K562 (cell line): ENCODE measurements at regions not wholly inside any gene's neighbourhood (a gene's known extent, or its start where the extent isn't known, plus 50 kb on each side); places are given as distances from the start of the nearest gene placed in this dataset.

Source experiments
- ATAC-seq: fragments of 200-7000 bp; cut with Tn5 transposase; 3 replicates; pipeline ENCODE4 v1.9.1; 2020; ENCODE audit warnings: moderate library complexity
- BruUV-seq: library from RNA; stranded (reverse); fragments of 400-500 nt; replicated peaks from 2 replicates; lab custom pipeline; 2021; lab: Mats Ljungman, UMichigan
- CTCF ChIA-PET: fragments of 300-600 bp; formaldehyde crosslinking; extraction: SDS; loops from one replicate; lab custom pipeline; 2021; ENCODE audit warnings: low intra/inter-chr PET ratio; lab: Yijun Ruan, JAX
- POLR2A ChIA-PET: fragments of 300-600, 350-650 bp; sonication (Branson Sonifier 250); formaldehyde crosslinking; extraction: SDS; loops from one replicate; lab custom pipeline; 2021; ENCODE audit warnings: antibody characterized with exemption, inconsistent platforms; lab: Yijun Ruan, JAX
- DNase-seq, 4 experiments: peaks; one replicate each; pipeline versions ENCODE4 v3.0.0 to v3.0.0-alpha.2; 2011 to 2018; ENCODE audit warnings: low spot score in 3 of 4, mixed read lengths in 3 of 4; ENCODE audit errors: extremely low read depth in 1 of 4
- FAIRE-seq: peaks from 2 replicates; lab custom pipeline; 2011; peaks lifted over from hg19 to GRCh38; lab: Jason Lieb, UNC
- H2AFZ ChIP-seq: 2 replicates; pipeline ENCODE4 v1.6.0; 2011; ENCODE audit warnings: low read depth, low read length, control low read depth, inconsistent platforms
- H3K27ac ChIP-seq: fragments of 200-600 bp; 3 replicates; pipeline ENCODE4 v1.8.0; 2011; ENCODE audit warnings: low read depth, mild to moderate bottlenecking, control low read depth, inconsistent platforms, low read length, moderate library complexity, mixed read lengths; ENCODE audit errors: extremely low read depth
- H3K27me3 ChIP-seq, 2 experiments: fragments of 300-600 bp in 1 of 2; 2 replicates in 1 of 2; 3 replicates in 1 of 2; pipeline versions ENCODE4 v1.6.0 to v1.8.0; 2011; ENCODE audit warnings: inconsistent platforms in 2 of 2, low read length in 2 of 2, mild to moderate bottlenecking in 1 of 2, mixed read lengths in 1 of 2, moderate library complexity in 1 of 2; ENCODE audit not compliant: control insufficient read depth in 2 of 2, insufficient read depth in 2 of 2
- H3K36me3 ChIP-seq: fragments of 300-600 bp; 3 replicates; pipeline ENCODE4 v1.8.0; 2011; ENCODE audit warnings: mild to moderate bottlenecking, low read length, inconsistent platforms; ENCODE audit not compliant: control insufficient read depth, insufficient read depth
- H3K4me1 ChIP-seq, 2 experiments: fragments of 200-600 bp in 1 of 2; replicated peaks in 1 of 2; 2 replicates in 1 of 2; 3 replicates in 1 of 2; pipeline versions ENCODE4 v1.5.1 to v1.8.0; 2011; ENCODE audit warnings: inconsistent platforms in 2 of 2, low read length in 2 of 2, mild to moderate bottlenecking in 1 of 2, mixed read lengths in 1 of 2, moderate library complexity in 1 of 2; ENCODE audit not compliant: control insufficient read depth in 2 of 2, insufficient read depth in 2 of 2
- H3K4me2 ChIP-seq: 2 replicates; pipeline ENCODE4 v1.6.1; 2011; ENCODE audit warnings: low read length, control low read depth, inconsistent platforms, mixed read lengths; ENCODE audit not compliant: insufficient read depth
- H3K4me3 ChIP-seq: fragments of 200-600 bp; sonication (generic), shearing (Covaris generic); 2 replicates; pipeline ENCODE4 v1.5.1; 2016; ENCODE audit warnings: control low read depth, inconsistent platforms
- H3K79me2 ChIP-seq: fragments of 200-600 bp; 3 replicates; pipeline ENCODE4 v1.8.0; 2011; ENCODE audit warnings: low read length, inconsistent platforms; ENCODE audit not compliant: control insufficient read depth, insufficient read depth
- H3K9ac ChIP-seq, 2 experiments: 2 replicates each; pipeline versions ENCODE4 v1.6.0 to v1.6.1; 2011; ENCODE audit warnings: low read depth in 2 of 2, low read length in 2 of 2, control low read depth in 1 of 2, inconsistent platforms in 1 of 2, mild to moderate bottlenecking in 1 of 2, mixed read lengths in 1 of 2; ENCODE audit not compliant: insufficient read depth in 1 of 2
- H3K9me1 ChIP-seq: one replicate; pipeline ENCODE4 v1.6.0; 2011; ENCODE audit warnings: inconsistent platforms, mild to moderate bottlenecking, low read length, moderate library complexity; ENCODE audit not compliant: control insufficient read depth, insufficient read depth
- H3K9me3 ChIP-seq: replicated peaks from 2 replicates; pipeline ENCODE4 v1.5.1; 2011; ENCODE audit warnings: low read depth, low read length, inconsistent platforms; ENCODE audit not compliant: control insufficient read depth, insufficient read depth
- H4K20me1 ChIP-seq: replicated peaks from 2 replicates; pipeline ENCODE4 v1.6.1; 2011; ENCODE audit warnings: low read length, inconsistent platforms, mixed read lengths; ENCODE audit not compliant: control insufficient read depth, insufficient read depth
- ATF3 ChIP-seq, 2 experiments: fragments of 450-650 bp in 1 of 2; sonication (generic) in 1 of 2; formaldehyde crosslinking in 1 of 2; IDR thresholded peaks in 1 of 2; conservative IDR thresholded peaks in 1 of 2; 2 replicates each; pipeline versions ENCODE4 v1.6.1 to v1.8.1; 2016 to 2023; ENCODE audit warnings: mild to moderate bottlenecking in 2 of 2, moderate library complexity in 2 of 2, inconsistent platforms in 1 of 2, missing genetic modification reagents in 1 of 2
- EP400 ChIP-seq: fragments of 450-650 bp; IDR thresholded peaks from 2 replicates; pipeline ENCODE4 v1.6.1; 2017; ENCODE audit warnings: antibody characterized with exemption, mild to moderate bottlenecking, moderate library complexity
- FOS ChIP-seq: IDR thresholded peaks from 3 replicates; pipeline ENCODE4 v1.6.1; 2011; ENCODE audit not compliant: insufficient read length; ENCODE audit errors: extremely low read depth
- GABPB2 ChIP-seq: fragments of 250-450 bp; sonication (Bioruptor Pico); conservative IDR thresholded peaks from 2 replicates; pipeline ENCODE4 v1.5.1; 2021; ENCODE audit warnings: mild to moderate bottlenecking
- GATAD2B ChIP-seq: fragments of 450-650 bp; IDR thresholded peaks from 2 replicates; pipeline ENCODE4 v1.6.1; 2017; ENCODE audit warnings: mild to moderate bottlenecking, borderline replicate concordance
- IFI16 ChIP-seq: fragments of 250-450 bp; sonication (Bioruptor Pico); IDR thresholded peaks from 2 replicates; pipeline ENCODE4 v2.1.2; 2022; ENCODE audit warnings: mild to moderate bottlenecking, inconsistent platforms
- NR2C1 ChIP-seq, 2 experiments: fragments of 450-650 bp; IDR thresholded peaks; 2 replicates each; pipeline ENCODE4 v1.6.1; 2017; ENCODE audit warnings: mild to moderate bottlenecking in 2 of 2, antibody characterized with exemption in 1 of 2, inconsistent platforms in 1 of 2, missing compliant biosample characterization in 1 of 2, missing genetic modification characterization in 1 of 2
- PYGO2 ChIP-seq: fragments of 450-650 bp; IDR thresholded peaks from 2 replicates; pipeline ENCODE4 v1.6.1; 2016; ENCODE audit warnings: mild to moderate bottlenecking, missing genetic modification characterization, moderate library complexity, missing compliant biosample characterization
- REST ChIP-seq, 2 experiments: fragments of 450-650 bp; formaldehyde crosslinking in 1 of 2; IDR thresholded peaks; 2 replicates each; pipeline versions ENCODE4 v1.4.0 to v1.6.1; 2014 to 2020; ENCODE audit warnings: mild to moderate bottlenecking in 2 of 2, borderline replicate concordance in 1 of 2, low read depth in 1 of 2
- SOX6 ChIP-seq: fragments of 450-650 bp; IDR thresholded peaks from 2 replicates; pipeline ENCODE4 v1.6.1; 2014; ENCODE audit warnings: mild to moderate bottlenecking
- TAF7 ChIP-seq: fragments of 450-650 bp; IDR thresholded peaks from 2 replicates; pipeline ENCODE4 v1.6.1; 2016; ENCODE audit warnings: missing genetic modification characterization, missing compliant biosample characterization
- ZNF324 ChIP-seq: fragments of 250-450 bp; sonication (Bioruptor Pico); IDR thresholded peaks from 2 replicates; pipeline ENCODE4 v1.4.0; 2020; ENCODE audit warnings: mild to moderate bottlenecking
- WGBS: fragments of 100-300 bp; shearing (Covaris generic); methylation state at CpG from one replicate; pipeline ENCODE4 v1.1.6; 2016; ENCODE audit warnings: low coverage, mixed read lengths; ENCODE audit not compliant: insufficient coverage; ENCODE audit errors: missing lambda C conversion rate; 5-methylcytosine and 5-hydroxymethylcytosine counted together
- in situ Hi-C: fragments of 300-500 bp; cut with MboI; formaldehyde crosslinking; loops from 4 replicates; pipeline ENCODE4 v1.15.0; 2018; ENCODE audit warnings: inconsistent platforms, mixed read lengths
- intact Hi-C: fragments of 100-400 bp; cut with micrococcal nuclease; formaldehyde crosslinking; loops from 2 replicates; pipeline ENCODE4 v1.14.2; 2022

- TF ChIP-seq REST (IDR thresholded peaks at IDR 0.05; ENCODE audit: borderline replicate concordance) (no peak), REST (CRISPR knock-in tag; IDR thresholded peaks at IDR 0.05; ENCODE audit: low read depth) (no peak), EP400 (no peak)
Measured at GRCh38 chr22:42208362-42208761, 62.1 kb downstream of the TCF20 start (continued).

GRCh38 chr22:42207918-42208317, 62.5 kb downstream of the TCF20 start:
- Histone ChIP-seq H3K27me3 (no peaks in the 10 kb centered on the region), H2AFZ (no peak overlapping the region), H3K4me3 (no peak overlapping the region), H4K20me1 (no peaks in the 10 kb centered on the region), H3K4me1 (peaks cover 6% of the 10 kb centered on the region in 2 experiments; a peak in 3 of 5 replicates), H3K36me3 (peaks cover 53% of the 10 kb centered on the region; the same call in 2 of the 3 replicates), H3K9me3 (no peaks in the 10 kb centered on the region), H3K79me2 (peaks cover 48% of the 10 kb centered on the region), H3K9me1 (no peaks in the 10 kb centered on the region), H3K9ac (no peak overlapping the region), H3K27ac (no peak overlapping the region), H3K4me2 (no peak overlapping the region)
- POLR2A ChIA-PET = interaction anchor here (1.5 kb wide), 1 partner anchor 10 kb away, joined by 7 read pairs; no protein-coding TSS in a partner anchor
- FAIRE-seq (no peak), ATAC-seq (no peak), DNase-seq (no peak)
- no TSS peak for BruUV-seq
- in situ Hi-C loops (no loop called here), intact Hi-C loops (no loop called here)
- no peak for TF ChIP-seq FOS
- TF ChIP-seq GABPB2 (CRISPR knock-in tag) = no peak
- TF ChIP-seq NR2C1 (IDR thresholded peaks at IDR 0.05) = no peak
- no peak for TF ChIP-seq NR2C1 (tag; IDR thresholded peaks at IDR 0.05)
- TF ChIP-seq ATF3 (IDR thresholded peaks at IDR 0.05) = no peak
- TF ChIP-seq ATF3 (CRISPR knock-in tag; conservative IDR thresholded peaks at IDR 0.05) = no peak
- TF ChIP-seq GATAD2B = no peak
- no peak for TF ChIP-seq PYGO2 (tag)
- no peak for TF ChIP-seq ZNF324 (CRISPR knock-in tag)
- TF ChIP-seq IFI16 (CRISPR knock-in tag) = no peak
- no peak for TF ChIP-seq SOX6
- no peak for TF ChIP-seq TAF7 (tag)
- 70% methylated on average over 4 of the region's 4 CpGs for WGBS
- CTCF ChIA-PET = no interaction called here
